Muscle of leg (tissue), 3 donors: ENCODE measurements at regions not wholly inside any gene's neighbourhood (a gene's known extent, or its start where the extent isn't known, plus 50 kb on each side); places are given as distances from the start of the nearest gene placed in this dataset.

Experiments used
- DNase-seq: peaks from one replicate; pipeline ENCODE4 v3.0.0; 2013
- H3K27ac ChIP-seq: one replicate; pipeline ENCODE4 v1.5.1; 2013; ENCODE audit warnings: mild to moderate bottlenecking, low read length, control low read depth
- H3K27me3 ChIP-seq: one replicate; pipeline ENCODE4 v1.6.1; 2013; ENCODE audit warnings: low read length; ENCODE audit not compliant: control insufficient read depth, insufficient read depth
- H3K36me3 ChIP-seq: one replicate; pipeline ENCODE4 v1.6.1; 2013; ENCODE audit warnings: low read length; ENCODE audit not compliant: control insufficient read depth, insufficient read depth
- H3K4me1 ChIP-seq: one replicate; pipeline ENCODE4 v1.6.1; 2013; ENCODE audit warnings: low read length; ENCODE audit not compliant: control insufficient read depth, insufficient read depth
- H3K4me3 ChIP-seq: one replicate; pipeline ENCODE4 v1.5.1; 2013; ENCODE audit warnings: low read length, control low read depth
- H3K9me3 ChIP-seq: replicated peaks from 2 replicates; pipeline ENCODE4 v1.6.1; 2013; ENCODE audit warnings: low read depth, low read length; ENCODE audit not compliant: control insufficient read depth
- WGBS: methylation state at CpG from one replicate; pipeline ENCODE4 v1.1.5; 2013; ENCODE audit warnings: missing lambda C conversion rate; ENCODE audit not compliant: insufficient coverage; 5-methylcytosine and 5-hydroxymethylcytosine counted together

- Histone ChIP-seq H3K36me3 (no peaks in the 10 kb centered on the region), H3K27me3 (no peaks in the 10 kb centered on the region), H3K9me3 (no peaks in the 10 kb centered on the region), H3K4me1 (no peaks in the 10 kb centered on the region), H3K4me3 (no peak overlapping the region), H3K27ac (no peak overlapping the region)
- WGBS, result 60% methylated on average over 1 of the region's 2 CpGs
- no peak for DNase-seq
Measured at GRCh38 chr2:18078216-18078615, 199.7 kb downstream of the KCNS3 start.

GRCh38 chr2:18077704-18078103 is 199.2 kb downstream of the KCNS3 start:
- DNase-seq, result no peak
- H3K36me3 ChIP-seq, result no peaks in the 10 kb centered on the region
- H3K27ac ChIP-seq, result no peak overlapping the region
- H3K4me3 ChIP-seq, result no peak overlapping the region
- no peaks in the 10 kb centered on the region for H3K27me3 ChIP-seq
- H3K4me1 ChIP-seq, result no peaks in the 10 kb centered on the region
- WGBS, result no CpG with 5 or more reads among the region's 1 CpG
- no peaks in the 10 kb centered on the region for H3K9me3 ChIP-seq

GRCh38 chr2:18077231-18077630 is 198.8 kb downstream of the KCNS3 start:
- DNase-seq, result no peak
- H3K36me3 ChIP-seq, result no peaks in the 10 kb centered on the region
- H3K4me3 ChIP-seq, result no peak overlapping the region
- H3K9me3 ChIP-seq, result no peaks in the 10 kb centered on the region
- WGBS, result no CpG with 5 or more reads among the region's 1 CpG
- H3K4me1 ChIP-seq, result no peaks in the 10 kb centered on the region
- H3K27me3 ChIP-seq, result no peaks in the 10 kb centered on the region
- no peak overlapping the region for H3K27ac ChIP-seq

- H3K27me3 ChIP-seq, result no peaks in the 10 kb centered on the region
- no peaks in the 10 kb centered on the region for H3K36me3 ChIP-seq
- no peak overlapping the region for H3K4me3 ChIP-seq
- WGBS, result 100% methylated on average over 1 of the region's 5 CpGs
- no peaks in the 10 kb centered on the region for H3K9me3 ChIP-seq
- no peaks in the 10 kb centered on the region for H3K4me1 ChIP-seq
- H3K27ac ChIP-seq, result no peak overlapping the region
- DNase-seq, result no peak
Measured at GRCh38 chr2:18074476-18074875, 196.0 kb downstream of the KCNS3 start.

- WGBS, result 80% methylated on average over 1 of the region's 2 CpGs
- no peaks in the 10 kb centered on the region for H3K27me3 ChIP-seq
- no peak for DNase-seq
- no peak overlapping the region for H3K27ac ChIP-seq
- no peaks in the 10 kb centered on the region for H3K4me1 ChIP-seq
- no peaks in the 10 kb centered on the region for H3K36me3 ChIP-seq
- no peaks in the 10 kb centered on the region for H3K9me3 ChIP-seq
- H3K4me3 ChIP-seq, result no peak overlapping the region
Measured at GRCh38 chr2:18073601-18074000, 195.1 kb downstream of the KCNS3 start.

GRCh38 chr2:18067588-18068384 is 189.3 kb downstream of the KCNS3 start:
- WGBS, result 46% methylated on average over 4 of the region's 9 CpGs
- no peaks in the 10 kb centered on the region for H3K27me3 ChIP-seq
- H3K4me1 ChIP-seq, result peaks cover 21% of the 10 kb centered on the region
- H3K36me3 ChIP-seq, result no peaks in the 10 kb centered on the region
- peak; percentile 51 for DNase-seq
- no peaks in the 10 kb centered on the region for H3K9me3 ChIP-seq
- no peak overlapping the region for H3K4me3 ChIP-seq
- peak overlapping the region; percentile 9 for H3K27ac ChIP-seq

GRCh38 chr2:18066894-18067293 is 188.4 kb downstream of the KCNS3 start:
- no peaks in the 10 kb centered on the region for H3K27me3 ChIP-seq
- H3K9me3 ChIP-seq, result no peaks in the 10 kb centered on the region
- no peak overlapping the region for H3K27ac ChIP-seq
- WGBS, result 46% methylated on average over 2 of the region's 2 CpGs
- H3K4me1 ChIP-seq, result peaks cover 25% of the 10 kb centered on the region
- H3K36me3 ChIP-seq, result no peaks in the 10 kb centered on the region
- H3K4me3 ChIP-seq, result no peak overlapping the region
- no peak for DNase-seq

GRCh38 chr2:18066066-18066465 is 187.6 kb downstream of the KCNS3 start:
- Histone ChIP-seq H3K36me3 (no peaks in the 10 kb centered on the region), H3K9me3 (no peaks in the 10 kb centered on the region), H3K27me3 (no peaks in the 10 kb centered on the region), H3K4me3 (no peak overlapping the region), H3K4me1 (peaks cover 25% of the 10 kb centered on the region), H3K27ac (peak overlapping the region; percentile 29)
- WGBS, result 46% methylated on average over 3 of the region's 5 CpGs
- no peak for DNase-seq

GRCh38 chr2:18065249-18065648 is 186.8 kb downstream of the KCNS3 start:
- Histone ChIP-seq H3K9me3 (no peaks in the 10 kb centered on the region), H3K27me3 (no peaks in the 10 kb centered on the region), H3K4me1 (peaks cover 25% of the 10 kb centered on the region), H3K4me3 (no peak overlapping the region), H3K27ac (no peak overlapping the region), H3K36me3 (no peaks in the 10 kb centered on the region)
- WGBS, result 44% methylated on average over 1 of the region's 1 CpG
- peak; percentile 32 for DNase-seq

GRCh38 chr2:18063826-18064470 is 185.5 kb downstream of the KCNS3 start:
- Histone ChIP-seq H3K4me3 (no peak overlapping the region), H3K36me3 (no peaks in the 10 kb centered on the region), H3K4me1 (peaks cover 25% of the 10 kb centered on the region), H3K9me3 (no peaks in the 10 kb centered on the region), H3K27me3 (no peaks in the 10 kb centered on the region), H3K27ac (no peak overlapping the region)
- DNase-seq, result no peak
- no CpG with 5 or more reads among the region's 4 CpGs for WGBS
